ENCODE measurements at regions not wholly inside any gene's neighbourhood (a gene's known extent, or its start where the extent isn't known, plus 50 kb on each side); places are given as distances from the start of the nearest gene placed in this dataset.

- no peaks in the 10 kb centered on the region for H3K36me3 ChIP-seq
- TF ChIP-seq EP300 (IDR thresholded peaks at IDR 0.05) (no peak), POLR2AphosphoS5 (IDR thresholded peaks at IDR 0.05) (no peak), CTCF (IDR thresholded peaks at IDR 0.05) (no peak), POLR2A (IDR thresholded peaks at IDR 0.05) (no peak)
- H3K4me3 ChIP-seq: no peak overlapping the region
- no peaks in the 10 kb centered on the region for H3K27me3 ChIP-seq
- ATAC-seq: no peak
- WGBS, 2 donors (ENCODE audit: low coverage in 1 of 2): 7 to 13% methylated on average over 1 of the region's 1 CpG
- peaks cover 7 to 46% (median 19%) of the 10 kb centered on the region in 3 donors for H3K4me1 ChIP-seq
- no peaks in the 10 kb centered on the region for H3K9me3 ChIP-seq
- peak overlapping the region in 3 of 4 donors; percentile 22 to 52 (median 33) for H3K27ac ChIP-seq
Observed at GRCh38 chr2:18829976-18830375, 240.6 kb upstream of the NT5C1B start.

GRCh38 chr2:18829251-18829902, 240.0 kb upstream of the NT5C1B start:
- WGBS, 2 donors (ENCODE audit: low coverage in 1 of 2): 23 to 24% methylated on average over 4 of the region's 4 CpGs
- H3K9me3 ChIP-seq: no peaks in the 10 kb centered on the region
- peak; percentile 63 for TF ChIP-seq POLR2AphosphoS5 (IDR thresholded peaks at IDR 0.05)
- no peak for TF ChIP-seq POLR2A (IDR thresholded peaks at IDR 0.05)
- H3K4me3 ChIP-seq: no peak overlapping the region
- no peaks in the 10 kb centered on the region for H3K27me3 ChIP-seq
- ATAC-seq: peak; percentile 48
- peak overlapping the region; percentile 23 to 52 (median 38) for H3K27ac ChIP-seq
- peaks cover 4 to 44% (median 17%) of the 10 kb centered on the region in 3 donors for H3K4me1 ChIP-seq
- no peaks in the 10 kb centered on the region for H3K36me3 ChIP-seq

- H3K4me3 ChIP-seq: no peak overlapping the region
- peaks cover 4 to 38% (median 17%) of the 10 kb centered on the region in 3 donors for H3K4me1 ChIP-seq
- TF ChIP-seq EP300 (IDR thresholded peaks at IDR 0.05): no peak
- no peak for TF ChIP-seq CTCF (IDR thresholded peaks at IDR 0.05)
- TF ChIP-seq POLR2A (IDR thresholded peaks at IDR 0.05): no peak
- TF ChIP-seq POLR2AphosphoS5 (IDR thresholded peaks at IDR 0.05): no peak
- no peak for ATAC-seq
- H3K9me3 ChIP-seq: no peaks in the 10 kb centered on the region
- H3K27ac ChIP-seq: no peak overlapping the region
- WGBS, 2 donors (ENCODE audit: low coverage in 1 of 2): 72 to 76% methylated on average over 3 of the region's 3 CpGs
- no peaks in the 10 kb centered on the region for H3K27me3 ChIP-seq
- H3K36me3 ChIP-seq: no peaks in the 10 kb centered on the region
Observed at GRCh38 chr2:18828296-18828695, 238.9 kb upstream of the NT5C1B start.

DNA sequence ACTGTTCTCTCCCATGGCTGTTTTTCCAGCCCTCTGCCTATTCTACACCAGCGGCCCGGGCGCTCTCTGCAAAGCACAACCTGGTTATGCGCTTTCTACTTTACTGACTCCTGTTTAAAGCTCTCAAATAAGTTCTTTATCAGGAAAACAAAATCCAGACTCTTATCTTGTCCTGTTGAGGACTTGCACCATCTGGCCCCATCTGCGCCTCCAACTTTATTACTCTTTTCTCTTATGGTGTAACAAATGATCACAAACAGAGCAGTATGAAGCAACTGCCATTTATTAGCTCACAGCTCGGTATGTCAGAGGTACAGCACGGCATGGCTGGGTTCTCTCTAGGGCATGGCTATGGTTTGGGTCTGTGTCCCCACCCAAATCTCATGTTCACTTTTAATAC, 236.5 kb upstream of the NT5C1B start:
- H3K27me3 ChIP-seq: no peaks in the 10 kb centered on the region
- H3K36me3 ChIP-seq: no peaks in the 10 kb centered on the region
- 71 to 89% methylated on average over 6 of the region's 7 CpGs for WGBS, 2 donors (ENCODE audit: low coverage in 1 of 2)
- H3K27ac ChIP-seq: no peak overlapping the region
- peaks cover 4 to 26% (median 12%) of the 10 kb centered on the region in 3 donors for H3K4me1 ChIP-seq
- H3K9me3 ChIP-seq: no peaks in the 10 kb centered on the region
- ATAC-seq: no peak
- TF ChIP-seq CTCF (IDR thresholded peaks at IDR 0.05) (no peak), POLR2AphosphoS5 (IDR thresholded peaks at IDR 0.05) (no peak), POLR2A (IDR thresholded peaks at IDR 0.05) (no peak), EP300 (IDR thresholded peaks at IDR 0.05) (no peak)
- no peak overlapping the region for H3K4me3 ChIP-seq

GRCh38 chr2:18824915-18825314, 235.5 kb upstream of the NT5C1B start:
- Histone ChIP-seq H3K27ac (no peak overlapping the region), H3K36me3 (no peaks in the 10 kb centered on the region), H3K27me3 (no peaks in the 10 kb centered on the region), H3K9me3 (no peaks in the 10 kb centered on the region), H3K4me3 (no peak overlapping the region), H3K4me1 (peaks cover 4 to 28% (median 8%) of the 10 kb centered on the region in 3 donors)
- WGBS, 2 donors (ENCODE audit: low coverage in 1 of 2): 81 to 93% methylated on average over 2 of the region's 2 CpGs
- no peak for TF ChIP-seq POLR2A (IDR thresholded peaks at IDR 0.05)
- no peak for ATAC-seq

DNA sequence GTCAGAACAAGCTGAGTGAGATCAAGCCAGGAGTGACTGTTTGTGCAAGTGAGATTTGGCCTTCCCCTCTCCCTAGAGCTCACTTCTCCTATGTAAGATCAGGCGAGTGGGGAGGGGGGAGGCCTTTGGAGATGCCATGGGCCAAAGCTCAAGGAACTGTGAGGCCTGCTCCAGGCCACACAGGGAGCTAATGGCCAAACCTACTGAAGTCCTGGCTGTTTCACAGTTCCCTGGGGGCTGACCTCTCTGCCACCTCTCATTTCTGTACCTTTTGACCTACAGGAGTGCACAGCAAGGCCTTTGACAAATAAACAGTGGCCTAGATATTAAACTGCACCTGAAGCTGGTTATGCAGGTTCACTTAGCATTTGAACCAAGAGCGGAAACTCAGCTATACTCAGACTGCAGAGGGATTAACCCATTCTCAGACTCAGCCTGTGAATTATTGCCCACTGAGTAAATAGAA, 235.0 kb upstream of the NT5C1B start:
- TF ChIP-seq POLR2AphosphoS5 (IDR thresholded peaks at IDR 0.05) (no peak), EP300 (IDR thresholded peaks at IDR 0.05) (no peak), POLR2A (IDR thresholded peaks at IDR 0.05) (no peak), CTCF (IDR thresholded peaks at IDR 0.05) (no peak)
- Histone ChIP-seq H3K27ac (no peak overlapping the region), H3K36me3 (no peaks in the 10 kb centered on the region), H3K9me3 (no peaks in the 10 kb centered on the region), H3K4me3 (no peak overlapping the region), H3K27me3 (no peaks in the 10 kb centered on the region), H3K4me1 (peaks cover 0 to 28% (median 7%) of the 10 kb centered on the region in 3 donors)
- no peak for ATAC-seq
- 78% methylated on average over 1 to 2 of the region's 2 CpGs for WGBS, 2 donors (ENCODE audit: low coverage in 1 of 2)

Measured in gastroesophageal sphincter (tissue), 4 donors.